Bronchial epithelial cell (primary cell): ENCODE measurements at regions not wholly inside any gene's neighbourhood (a gene's known extent, or its start where the extent isn't known, plus 50 kb on each side); places are given as distances from the start of the nearest gene placed in this dataset.

ENCODE experiments used
- DNase-seq: peaks from one replicate; pipeline ENCODE4 v3.0.0-alpha.2; 2010; ENCODE audit warnings: low read depth
- FAIRE-seq: peaks from 2 replicates; lab custom pipeline; 2011; peaks lifted over from hg19 to GRCh38; lab: Jason Lieb, UNC
- H3K27me3 ChIP-seq: 2 replicates; pipeline ENCODE4 v1.5.1; 2011; ENCODE audit warnings: low read length; ENCODE audit not compliant: control insufficient read depth, insufficient read depth
- H3K36me3 ChIP-seq: 2 replicates; pipeline ENCODE4 v1.5.1; 2011; ENCODE audit warnings: low read length; ENCODE audit not compliant: control insufficient read depth, insufficient read depth
- H3K4me3 ChIP-seq: 2 replicates; pipeline ENCODE4 v1.5.1; 2011; ENCODE audit warnings: mild to moderate bottlenecking, low read depth, low read length, control low read depth
- TF ChIP-seq, protein P1 (sequence below): IDR thresholded peaks from 2 replicates; pipeline ENCODE4 v1.5.1; 2011; ENCODE audit warnings: mild to moderate bottlenecking, moderate library complexity, low read length, control low read depth, inconsistent platforms; ENCODE audit not compliant: insufficient read depth, severe bottlenecking

DNA sequence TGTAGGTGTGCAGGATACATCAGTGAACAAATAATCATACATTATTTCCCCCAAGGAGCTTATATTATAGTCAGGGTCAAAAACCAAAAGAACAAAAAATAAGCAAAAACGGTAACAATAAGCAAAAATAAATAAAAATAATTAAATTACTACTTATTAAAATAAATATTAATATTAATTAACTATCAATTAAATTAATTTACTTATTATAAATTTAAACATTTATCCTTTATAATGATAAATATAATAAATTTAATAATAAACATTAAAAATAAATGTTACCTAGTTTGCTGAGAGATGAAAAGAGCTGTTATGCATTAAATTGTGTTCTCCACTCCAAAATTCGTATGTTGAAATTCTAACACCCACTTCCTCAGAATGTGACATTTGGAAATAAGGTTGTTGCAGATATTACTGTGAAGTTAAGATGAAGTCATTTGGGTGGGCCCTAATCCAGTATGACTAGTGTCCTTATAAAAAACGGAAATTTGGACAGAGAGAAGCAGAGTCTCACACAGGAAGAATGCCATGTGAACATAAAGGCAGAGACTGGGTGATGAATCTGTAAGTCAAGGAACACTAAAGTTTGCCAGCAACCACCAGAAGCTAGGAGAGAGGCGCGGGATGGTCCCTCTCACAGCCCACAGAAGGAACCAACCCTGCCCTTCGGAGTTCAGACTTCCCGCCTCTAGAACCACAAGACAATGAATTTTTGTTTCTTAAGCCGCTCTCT is 67.2 kb upstream of the IBSP start:
- TF ChIP-seq, protein P1, sequence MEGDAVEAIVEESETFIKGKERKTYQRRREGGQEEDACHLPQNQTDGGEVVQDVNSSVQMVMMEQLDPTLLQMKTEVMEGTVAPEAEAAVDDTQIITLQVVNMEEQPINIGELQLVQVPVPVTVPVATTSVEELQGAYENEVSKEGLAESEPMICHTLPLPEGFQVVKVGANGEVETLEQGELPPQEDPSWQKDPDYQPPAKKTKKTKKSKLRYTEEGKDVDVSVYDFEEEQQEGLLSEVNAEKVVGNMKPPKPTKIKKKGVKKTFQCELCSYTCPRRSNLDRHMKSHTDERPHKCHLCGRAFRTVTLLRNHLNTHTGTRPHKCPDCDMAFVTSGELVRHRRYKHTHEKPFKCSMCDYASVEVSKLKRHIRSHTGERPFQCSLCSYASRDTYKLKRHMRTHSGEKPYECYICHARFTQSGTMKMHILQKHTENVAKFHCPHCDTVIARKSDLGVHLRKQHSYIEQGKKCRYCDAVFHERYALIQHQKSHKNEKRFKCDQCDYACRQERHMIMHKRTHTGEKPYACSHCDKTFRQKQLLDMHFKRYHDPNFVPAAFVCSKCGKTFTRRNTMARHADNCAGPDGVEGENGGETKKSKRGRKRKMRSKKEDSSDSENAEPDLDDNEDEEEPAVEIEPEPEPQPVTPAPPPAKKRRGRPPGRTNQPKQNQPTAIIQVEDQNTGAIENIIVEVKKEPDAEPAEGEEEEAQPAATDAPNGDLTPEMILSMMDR = no peak
- H3K4me3 ChIP-seq = no peak overlapping the region
- DNase-seq = peak; percentile 27
- no peaks in the 10 kb centered on the region for H3K27me3 ChIP-seq
- no peak for FAIRE-seq
- no peaks in the 10 kb centered on the region for H3K36me3 ChIP-seq

DNA sequence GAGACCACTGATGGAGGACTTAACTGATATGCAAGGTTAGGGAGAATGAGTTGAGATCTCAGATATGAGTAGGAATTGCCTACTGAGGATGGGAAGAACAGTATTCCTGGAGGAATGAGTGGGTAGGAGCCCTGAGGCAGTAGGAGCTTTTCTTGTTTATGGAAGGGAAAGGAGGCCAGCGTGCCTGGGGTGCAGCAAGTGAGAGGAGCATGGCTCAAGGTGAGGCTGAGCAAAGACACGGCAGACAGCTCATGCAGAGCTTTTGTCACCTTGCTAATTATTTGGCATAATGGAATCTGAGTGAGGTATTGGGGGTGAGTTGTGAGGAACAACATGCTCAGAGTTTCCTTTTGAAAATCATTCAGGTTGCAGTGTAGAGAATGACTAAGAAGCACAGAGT is 65.3 kb upstream of the IBSP start:
- no peaks in the 10 kb centered on the region for H3K36me3 ChIP-seq
- DNase-seq = no peak
- no peak overlapping the region for H3K4me3 ChIP-seq
- H3K27me3 ChIP-seq = no peaks in the 10 kb centered on the region
- FAIRE-seq = no peak
- TF ChIP-seq, protein P1 = no peak

GRCh38 chr4:87734936-87735335 is 64.4 kb upstream of the IBSP start:
- Histone ChIP-seq H3K36me3 (no peaks in the 10 kb centered on the region), H3K27me3 (no peaks in the 10 kb centered on the region), H3K4me3 (no peak overlapping the region)
- TF ChIP-seq, protein P1 = no peak
- peak; percentile 67 for DNase-seq
- FAIRE-seq = peak; percentile 89

GRCh38 chr4:87738483-87738882 is 60.9 kb upstream of the IBSP start:
- Histone ChIP-seq H3K4me3 (no peak overlapping the region), H3K36me3 (no peaks in the 10 kb centered on the region), H3K27me3 (no peaks in the 10 kb centered on the region)
- DNase-seq (no peak), FAIRE-seq (no peak)
- TF ChIP-seq, protein P1 = no peak

GRCh38 chr4:87739494-87739893 is 59.9 kb upstream of the IBSP start:
- FAIRE-seq = no peak
- Histone ChIP-seq H3K36me3 (no peaks in the 10 kb centered on the region), H3K4me3 (no peak overlapping the region), H3K27me3 (no peaks in the 10 kb centered on the region)
- DNase-seq = no peak
- TF ChIP-seq, protein P1 = no peak
